CD4-positive, alpha-beta T cell (primary cell): ENCODE measurements at regions not wholly inside any gene's neighbourhood (a gene's known extent, or its start where the extent isn't known, plus 50 kb on each side); places are given as distances from the start of the nearest gene placed in this dataset.

ENCODE experiments used
- ATAC-seq: fragments of 200-7000 bp; cut with Tn5 transposase; one replicate; pipeline ENCODE4 v1.10.0; 2022; ENCODE audit warnings: mild to moderate bottlenecking; ENCODE audit not compliant: poor library complexity
- CTCF ChIA-PET: fragments of 350-600 bp; sonication (Branson Sonifier 250); formaldehyde crosslinking; loops from one replicate; lab custom pipeline; 2021; ENCODE audit warnings: antibody characterized with exemption, inconsistent platforms; lab: Charles Lee
- POLR2A ChIA-PET: fragments of 350-600 bp; sonication (Branson Sonifier 250); formaldehyde crosslinking; loops from one replicate; lab custom pipeline; 2021; ENCODE audit warnings: antibody characterized with exemption, inconsistent platforms; lab: Charles Lee
- DNase-seq, 14 experiments: peaks; one replicate each; pipeline ENCODE4 v3.0.0-alpha.2; 2013 to 2020; ENCODE audit warnings: mixed read lengths in 2 of 14
- H3K27ac ChIP-seq, 2 donors: one replicate each; pipeline versions ENCODE4 v1.5.1 to v1.7.0; 2013; ENCODE audit warnings: low read length in 2 of 2, low read depth in 1 of 2, mild to moderate bottlenecking in 1 of 2
- H3K27me3 ChIP-seq, 2 experiments: 1 replicate in 1 of 2; 2 replicates in 1 of 2; pipeline versions ENCODE4 v1.6.1 to v1.7.0; 2013; ENCODE audit warnings: low read length in 2 of 2, control low read depth in 1 of 2, mild to moderate bottlenecking in 1 of 2, moderate library complexity in 1 of 2; ENCODE audit not compliant: insufficient read depth in 2 of 2, control insufficient read depth in 1 of 2
- H3K36me3 ChIP-seq: one replicate; pipeline ENCODE4 v1.6.1; 2013; ENCODE audit warnings: low read length, control low read depth; ENCODE audit not compliant: insufficient read depth
- H3K4me1 ChIP-seq: one replicate; pipeline ENCODE4 v1.6.1; 2013; ENCODE audit warnings: low read length, control low read depth; ENCODE audit not compliant: insufficient read depth
- H3K4me3 ChIP-seq: one replicate; pipeline ENCODE4 v1.5.1; 2013; ENCODE audit warnings: mild to moderate bottlenecking, low read length, moderate library complexity
- H3K9me3 ChIP-seq, 2 experiments: 1 replicate in 1 of 2; 2 replicates in 1 of 2; pipeline versions ENCODE4 v1.6.1 to v1.7.0; 2013; ENCODE audit warnings: low read length in 2 of 2, mild to moderate bottlenecking in 2 of 2, control low read depth in 1 of 2, moderate library complexity in 1 of 2; ENCODE audit not compliant: control insufficient read depth in 1 of 2, insufficient read depth in 1 of 2
- H3K27ac Mint-ChIP-seq: one replicate; pipeline ENCODE4 v1.8.0; 2020; ENCODE audit warnings: mixed read lengths
- H3K27me3 Mint-ChIP-seq: one replicate; pipeline ENCODE4 v1.8.0; 2021; ENCODE audit warnings: mixed read lengths
- H3K36me3 Mint-ChIP-seq: one replicate; pipeline ENCODE4 v1.8.0; 2021; ENCODE audit warnings: low read depth, mixed read lengths
- H3K4me1 Mint-ChIP-seq: one replicate; pipeline ENCODE4 v1.8.0; 2021; ENCODE audit warnings: low read depth, mixed read lengths
- H3K4me3 Mint-ChIP-seq: one replicate; pipeline ENCODE4 v1.8.0; 2020; ENCODE audit warnings: mild to moderate bottlenecking, mixed read lengths
- H3K9me3 Mint-ChIP-seq: one replicate; pipeline ENCODE4 v1.8.0; 2020; ENCODE audit warnings: mixed read lengths
- intact Hi-C, 2 experiments: fragments of 100-400 bp; cut with DNase I in 1 of 2; cut with micrococcal nuclease in 1 of 2; formaldehyde crosslinking; loops; one replicate each; pipeline versions ENCODE4 v1.15.1 to v1.9.0; 2023 to 2025; cut with DNase I, micrococcal nuclease
- TF ChIP-seq, protein P1 (sequence below): fragments of 200-600 bp; IDR thresholded peaks from one replicate; pipeline ENCODE4 v1.8.0; 2022; ENCODE audit warnings: antibody characterized with exemption, mild to moderate bottlenecking

GRCh38 chrX:125103693-125104092 lies 216.0 kb upstream of the TEX13C start:
- Histone ChIP-seq H3K4me3 (no peak overlapping the region), H3K9me3 (no peaks in the 10 kb centered on the region), H3K27me3 (no peaks in the 10 kb centered on the region), H3K27ac (no peak overlapping the region), H3K4me1 (no peaks in the 10 kb centered on the region), H3K36me3 (no peaks in the 10 kb centered on the region)
- Mint-ChIP-seq H3K4me3 (no peak overlapping the region), H3K36me3 (no peaks in the 10 kb centered on the region), H3K9me3 (no peaks in the 10 kb centered on the region), H3K27ac (no peak overlapping the region), H3K27me3 (no peaks in the 10 kb centered on the region), H3K4me1 (no peaks in the 10 kb centered on the region)
- no peak for DNase-seq
- no peak for ATAC-seq
- ChIA-PET POLR2A (no interaction called here), CTCF (no interaction called here)
- intact Hi-C loops = no loop called here
- TF ChIP-seq, protein P1, sequence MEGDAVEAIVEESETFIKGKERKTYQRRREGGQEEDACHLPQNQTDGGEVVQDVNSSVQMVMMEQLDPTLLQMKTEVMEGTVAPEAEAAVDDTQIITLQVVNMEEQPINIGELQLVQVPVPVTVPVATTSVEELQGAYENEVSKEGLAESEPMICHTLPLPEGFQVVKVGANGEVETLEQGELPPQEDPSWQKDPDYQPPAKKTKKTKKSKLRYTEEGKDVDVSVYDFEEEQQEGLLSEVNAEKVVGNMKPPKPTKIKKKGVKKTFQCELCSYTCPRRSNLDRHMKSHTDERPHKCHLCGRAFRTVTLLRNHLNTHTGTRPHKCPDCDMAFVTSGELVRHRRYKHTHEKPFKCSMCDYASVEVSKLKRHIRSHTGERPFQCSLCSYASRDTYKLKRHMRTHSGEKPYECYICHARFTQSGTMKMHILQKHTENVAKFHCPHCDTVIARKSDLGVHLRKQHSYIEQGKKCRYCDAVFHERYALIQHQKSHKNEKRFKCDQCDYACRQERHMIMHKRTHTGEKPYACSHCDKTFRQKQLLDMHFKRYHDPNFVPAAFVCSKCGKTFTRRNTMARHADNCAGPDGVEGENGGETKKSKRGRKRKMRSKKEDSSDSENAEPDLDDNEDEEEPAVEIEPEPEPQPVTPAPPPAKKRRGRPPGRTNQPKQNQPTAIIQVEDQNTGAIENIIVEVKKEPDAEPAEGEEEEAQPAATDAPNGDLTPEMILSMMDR = no peak

- ChIA-PET POLR2A (no interaction called here), CTCF (no interaction called here)
- no peak overlapping the region for H3K4me3 ChIP-seq
- H3K4me1 ChIP-seq = no peaks in the 10 kb centered on the region
- Mint-ChIP-seq H3K27me3 (peaks cover 4% of the 10 kb centered on the region), H3K27ac (no peak overlapping the region), H3K4me3 (no peak overlapping the region), H3K36me3 (no peaks in the 10 kb centered on the region), H3K4me1 (no peaks in the 10 kb centered on the region), H3K9me3 (no peaks in the 10 kb centered on the region)
- intact Hi-C loops = no loop called here
- no peak for ATAC-seq
- H3K27ac ChIP-seq = no peak overlapping the region
- H3K9me3 ChIP-seq = no peaks in the 10 kb centered on the region
- no peaks in the 10 kb centered on the region for H3K36me3 ChIP-seq
- no peaks in the 10 kb centered on the region for H3K27me3 ChIP-seq
- TF ChIP-seq, protein P1 = no peak
- DNase-seq = no peak
Observed at GRCh38 chrX:125108921-125109320, 210.8 kb upstream of the TEX13C start.

GRCh38 chrX:125131164-125131563 lies 188.5 kb upstream of the TEX13C start:
- no peaks in the 10 kb centered on the region for H3K36me3 Mint-ChIP-seq
- Histone ChIP-seq H3K36me3 (no peaks in the 10 kb centered on the region), H3K4me1 (no peaks in the 10 kb centered on the region), H3K27ac (no peak overlapping the region), H3K27me3 (no peaks in the 10 kb centered on the region), H3K9me3 (no peaks in the 10 kb centered on the region), H3K4me3 (no peak overlapping the region)
- DNase-seq (peak in 2 of 14 experiments; percentile 4 to 6), ATAC-seq (no peak)
- POLR2A ChIA-PET = no interaction called here
- CTCF ChIA-PET = interaction anchor here (1.7 kb wide), 1 partner anchor 12 kb away, joined by 5 read pairs; no protein-coding TSS in a partner anchor
- H3K9me3 Mint-ChIP-seq = peaks cover 3% of the 10 kb centered on the region
- H3K27me3 Mint-ChIP-seq = no peaks in the 10 kb centered on the region
- no peak overlapping the region for H3K27ac Mint-ChIP-seq
- intact Hi-C loops = loop anchor here (5.0 kb wide), 2 partner anchors 724 to 744 kb away; no protein-coding TSS in a partner anchor
- TF ChIP-seq, protein P1 = no peak
- no peaks in the 10 kb centered on the region for H3K4me1 Mint-ChIP-seq
- no peak overlapping the region for H3K4me3 Mint-ChIP-seq
